AG09319 (cell line): ENCODE measurements at regions not wholly inside any gene's neighbourhood (a gene's known extent, or its start where the extent isn't known, plus 50 kb on each side); places are given as distances from the start of the nearest gene placed in this dataset.

Experiments used
- DNase-seq: peaks from one replicate; pipeline ENCODE4 v3.0.0-alpha.2; 2010; ENCODE audit warnings: low read depth; ENCODE audit errors: extremely low read depth
- TF ChIP-seq, protein P1 (sequence below): IDR thresholded peaks from 2 replicates; pipeline ENCODE4 v1.5.1; 2011; ENCODE audit warnings: low read depth, mild to moderate bottlenecking, inconsistent platforms, low read length, moderate library complexity

- DNase-seq = no peak
- TF ChIP-seq, protein P1, sequence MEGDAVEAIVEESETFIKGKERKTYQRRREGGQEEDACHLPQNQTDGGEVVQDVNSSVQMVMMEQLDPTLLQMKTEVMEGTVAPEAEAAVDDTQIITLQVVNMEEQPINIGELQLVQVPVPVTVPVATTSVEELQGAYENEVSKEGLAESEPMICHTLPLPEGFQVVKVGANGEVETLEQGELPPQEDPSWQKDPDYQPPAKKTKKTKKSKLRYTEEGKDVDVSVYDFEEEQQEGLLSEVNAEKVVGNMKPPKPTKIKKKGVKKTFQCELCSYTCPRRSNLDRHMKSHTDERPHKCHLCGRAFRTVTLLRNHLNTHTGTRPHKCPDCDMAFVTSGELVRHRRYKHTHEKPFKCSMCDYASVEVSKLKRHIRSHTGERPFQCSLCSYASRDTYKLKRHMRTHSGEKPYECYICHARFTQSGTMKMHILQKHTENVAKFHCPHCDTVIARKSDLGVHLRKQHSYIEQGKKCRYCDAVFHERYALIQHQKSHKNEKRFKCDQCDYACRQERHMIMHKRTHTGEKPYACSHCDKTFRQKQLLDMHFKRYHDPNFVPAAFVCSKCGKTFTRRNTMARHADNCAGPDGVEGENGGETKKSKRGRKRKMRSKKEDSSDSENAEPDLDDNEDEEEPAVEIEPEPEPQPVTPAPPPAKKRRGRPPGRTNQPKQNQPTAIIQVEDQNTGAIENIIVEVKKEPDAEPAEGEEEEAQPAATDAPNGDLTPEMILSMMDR = no peak
Measured at GRCh38 chr13:107836685-107837084, 378.7 kb downstream of the LIG4 start.

DNA sequence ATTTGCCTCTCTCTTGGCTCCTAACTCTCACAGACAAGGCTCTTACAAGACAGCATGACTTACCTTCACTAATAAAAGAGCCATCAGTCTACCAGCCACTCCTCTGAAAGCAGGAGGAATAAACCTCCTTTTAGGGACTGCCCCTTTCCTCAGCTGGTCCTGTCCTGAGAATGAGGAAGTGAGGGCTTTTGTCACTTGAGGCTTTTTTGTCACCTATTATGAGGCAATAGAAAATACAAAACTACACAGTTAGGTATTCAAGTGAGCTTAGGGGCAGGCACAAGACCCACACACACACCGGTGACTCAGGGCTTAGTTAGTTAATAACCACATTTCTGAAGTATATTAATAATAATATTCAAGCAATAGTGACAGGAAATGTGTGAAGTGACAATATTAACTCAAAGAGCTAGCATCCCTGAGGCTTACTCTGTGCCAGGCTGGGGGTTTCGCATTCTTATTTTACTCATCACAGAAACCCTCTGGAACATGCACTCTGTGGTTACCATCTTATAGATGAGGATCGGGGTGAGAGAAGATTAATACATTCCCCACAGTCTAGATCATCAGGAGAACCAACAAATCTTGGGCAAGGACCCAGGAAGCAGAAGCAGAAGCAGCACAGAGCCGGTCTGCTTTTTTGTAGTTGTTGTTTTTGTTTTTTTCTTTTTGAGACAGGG lies 379.9 kb downstream of the LIG4 start:
- DNase-seq = no peak
- TF ChIP-seq, protein P1 = no peak

GRCh38 chr13:107834717-107835116 lies 380.6 kb downstream of the LIG4 start:
- DNase-seq = no peak
- TF ChIP-seq, protein P1 = no peak

DNA sequence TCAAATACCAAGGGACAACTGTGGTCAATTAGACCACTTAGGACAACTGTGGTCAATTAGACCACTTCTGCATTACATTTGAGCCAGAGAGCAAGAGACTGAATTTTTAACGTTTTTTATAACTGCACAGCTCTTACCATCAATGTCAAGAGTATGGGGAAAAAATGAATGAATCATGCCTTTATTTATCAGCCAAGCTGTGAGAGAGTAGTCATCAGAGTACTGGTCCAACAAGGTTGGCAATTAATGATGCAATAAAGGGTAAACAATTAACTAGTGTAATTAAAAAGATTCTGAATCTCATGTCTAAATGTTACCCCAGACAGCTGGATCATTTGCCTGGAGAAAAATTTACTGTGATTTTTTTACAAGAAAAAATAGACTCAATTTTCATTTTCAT lies 381.1 kb downstream of the LIG4 start:
- no peak for DNase-seq
- TF ChIP-seq, protein P1 = no peak

DNA sequence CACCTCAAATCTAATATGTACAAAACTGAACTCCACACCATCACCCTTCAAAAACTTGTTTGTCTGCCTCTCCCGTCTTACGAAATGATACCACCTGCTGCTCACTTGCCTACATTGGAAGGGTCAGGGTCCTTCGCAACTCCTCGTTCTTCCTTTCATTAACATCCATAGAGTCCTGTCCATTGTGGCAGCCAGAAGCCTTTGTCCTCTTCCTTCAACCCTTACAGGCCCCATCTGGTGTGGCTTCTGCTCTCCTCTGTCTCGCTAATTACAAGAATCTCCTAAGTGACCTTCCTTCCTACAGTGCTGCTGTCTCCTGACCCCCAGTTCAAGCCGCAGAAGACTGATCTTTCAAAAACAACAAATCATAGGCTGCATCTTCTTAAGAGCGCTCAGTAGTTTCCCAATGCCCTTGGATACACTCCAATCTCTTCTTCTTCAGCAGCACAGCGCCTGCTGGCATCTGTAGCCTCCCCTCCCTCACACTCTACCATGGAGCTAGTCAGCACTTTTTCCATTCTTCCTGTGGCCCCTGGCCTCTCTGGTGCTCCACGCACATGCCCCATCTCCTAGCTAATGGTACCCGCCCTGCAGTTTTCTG lies 382.7 kb downstream of the LIG4 start:
- TF ChIP-seq, protein P1 = no peak

DNA sequence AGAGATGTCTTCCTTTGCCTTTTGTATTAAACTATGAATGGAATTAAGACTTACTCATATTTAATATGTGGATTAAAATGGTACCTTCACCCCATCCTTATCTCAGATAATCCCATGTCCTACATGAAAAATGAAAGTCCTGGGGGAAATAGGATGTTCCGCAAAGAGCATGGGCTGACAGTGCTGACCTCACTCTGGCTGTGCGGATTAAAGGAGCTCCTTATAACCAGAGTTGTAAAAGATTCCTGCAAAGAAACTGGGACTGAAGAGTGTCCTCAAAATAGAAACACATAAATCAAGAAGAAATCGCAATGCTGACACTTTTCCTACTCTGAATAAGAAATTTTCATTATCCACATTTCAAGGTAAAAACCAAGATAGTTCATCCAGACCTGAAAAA lies 384.5 kb downstream of the LIG4 start:
- no peak for DNase-seq
- TF ChIP-seq, protein P1 = no peak

More for the DNA sequence above, 382.7 kb downstream of the LIG4 start:
- no peak for DNase-seq

DNA sequence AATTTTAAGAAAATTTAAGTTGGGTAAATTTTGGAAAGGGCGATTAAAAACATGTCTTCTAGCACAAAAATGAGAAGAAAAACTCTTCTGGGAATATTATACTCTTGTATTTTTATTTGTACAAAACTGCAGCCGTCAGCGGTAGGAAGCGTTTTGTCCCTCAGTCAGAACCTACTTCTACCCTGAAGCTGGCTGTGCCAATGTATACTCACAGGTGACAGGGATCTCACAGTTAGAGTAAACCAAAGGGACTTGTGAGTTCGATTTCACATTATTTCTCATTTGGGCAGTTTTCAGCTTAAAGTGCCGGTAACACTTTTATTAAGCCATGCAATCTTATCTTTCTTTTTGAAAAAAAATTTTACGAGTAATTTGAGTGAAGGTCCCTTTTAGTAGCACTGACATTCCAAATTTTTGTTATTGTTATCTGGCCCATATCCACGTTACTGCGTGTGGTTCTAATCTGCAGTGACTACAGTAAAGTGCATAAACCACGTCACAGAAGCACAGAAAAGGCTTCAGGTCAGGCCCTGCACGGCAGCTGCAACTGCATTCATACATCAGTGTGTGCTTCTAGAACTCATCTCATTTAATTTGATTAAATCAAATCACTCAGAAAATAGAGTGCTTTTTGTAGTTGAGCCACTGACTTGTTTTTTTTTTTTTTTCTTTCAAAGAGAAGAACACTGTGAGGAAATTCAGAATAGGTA lies 387.3 kb downstream of the LIG4 start:
- no peak for DNase-seq
- TF ChIP-seq, protein P1 = no peak
